ENCODE measurements at regions not wholly inside any gene's neighbourhood (a gene's known extent, or its start where the extent isn't known, plus 50 kb on each side); places are given as distances from the start of the nearest gene placed in this dataset.

- TF ChIP-seq POLR2AphosphoS5 (IDR thresholded peaks at IDR 0.05; ENCODE audit: low read depth, low read length) (no peak), POLR2A (IDR thresholded peaks at IDR 0.05; ENCODE audit: low read depth, low read length) (no peak), TAF1 (IDR thresholded peaks at IDR 0.05; ENCODE audit: borderline replicate concordance, low read depth, low read length) (no peak)
Measured at GRCh38 chr16:85994492-85995490, 95.8 kb downstream of the IRF8 start.
